H1 (cell line): ENCODE measurements at regions not wholly inside any gene's neighbourhood (a gene's known extent, or its start where the extent isn't known, plus 50 kb on each side); places are given as distances from the start of the nearest gene placed in this dataset.
A peak's percentile ranks its signal among the peaks of the same experiment; 100 is the strongest.

Source experiments
- CTCF ChIA-PET: fragments of 300-600 bp; sonication (Branson Sonifier 250); formaldehyde crosslinking; loops from one replicate; lab custom pipeline; 2021; ENCODE audit not compliant: partially characterized antibody; lab: Charles Lee
- POLR2A ChIA-PET: fragments of 300-600 bp; sonication (Branson Sonifier 250); formaldehyde crosslinking; loops from one replicate; lab custom pipeline; 2021; ENCODE audit warnings: inconsistent platforms; ENCODE audit not compliant: partially characterized antibody; lab: Charles Lee
- DNase-seq, 2 experiments: peaks; one replicate each; pipeline versions ENCODE4 v3.0.0 to v3.0.0-alpha.2; 2010 to 2022; ENCODE audit warnings: low spot score in 2 of 2, low read depth in 1 of 2, mixed read lengths in 1 of 2
- FAIRE-seq: peaks from 2 replicates; lab custom pipeline; 2011; peaks lifted over from hg19 to GRCh38; lab: Jason Lieb, UNC
- H2AFZ ChIP-seq: 2 replicates; pipeline ENCODE4 v1.8.1; 2012; ENCODE audit warnings: low read length, inconsistent platforms
- H2AK5ac ChIP-seq: 2 replicates; pipeline ENCODE4 v1.6.1; 2013; ENCODE audit warnings: low read depth, low read length
- H2BK120ac ChIP-seq: replicated peaks from 2 replicates; pipeline ENCODE3; 2013; ENCODE audit warnings: low read depth, low read length, inconsistent platforms
- H2BK12ac ChIP-seq: 2 replicates; pipeline ENCODE4 v1.6.1; 2013; ENCODE audit warnings: low read depth, low read length
- H2BK15ac ChIP-seq: 2 replicates; pipeline ENCODE4 v1.6.1; 2013; ENCODE audit warnings: low read length
- H2BK20ac ChIP-seq: 2 replicates; pipeline ENCODE4 v1.6.1; 2013; ENCODE audit warnings: low read length
- H2BK5ac ChIP-seq: 2 replicates; pipeline ENCODE4 v1.6.1; 2013; ENCODE audit warnings: low read depth, low read length
- H3K14ac ChIP-seq: 2 replicates; pipeline ENCODE4 v1.6.1; 2013; ENCODE audit warnings: inconsistent platforms; ENCODE audit not compliant: insufficient read length
- H3K18ac ChIP-seq: 2 replicates; pipeline ENCODE4 v1.6.1; 2013; ENCODE audit warnings: low read length; ENCODE audit errors: extremely low read depth
- H3K23ac ChIP-seq: 2 replicates; pipeline ENCODE4 v1.6.1; 2013; ENCODE audit warnings: inconsistent platforms; ENCODE audit not compliant: insufficient read length
- H3K23me2 ChIP-seq: 2 replicates; pipeline ENCODE4 v1.6.1; 2013; ENCODE audit warnings: low read depth, low read length
- H3K27ac ChIP-seq: 2 replicates; pipeline ENCODE4 v1.6.1; 2011; ENCODE audit warnings: low read depth, low read length, inconsistent platforms
- H3K27me3 ChIP-seq, 4 experiments: replicated peaks in 1 of 4; 1 replicate in 1 of 4; 2 replicates in 3 of 4; pipeline versions ENCODE4 v1.6.1 to v1.8.1; 2011 to 2013; ENCODE audit warnings: low read length in 3 of 4, mild to moderate bottlenecking in 3 of 4, inconsistent platforms in 2 of 4, mixed read lengths in 2 of 4, moderate library complexity in 1 of 4; ENCODE audit not compliant: control insufficient read depth in 3 of 4, insufficient read depth in 3 of 4; ENCODE audit errors: extremely low read depth in 1 of 4
- H3K36me3 ChIP-seq, 4 experiments: 2 replicates each; pipeline versions ENCODE4 v1.6.1 to v1.8.1; 2011 to 2013; ENCODE audit warnings: mild to moderate bottlenecking in 4 of 4, low read length in 3 of 4, moderate library complexity in 2 of 4, control low read depth in 1 of 4, inconsistent platforms in 1 of 4; ENCODE audit not compliant: insufficient read depth in 4 of 4, control insufficient read depth in 2 of 4
- H3K4ac ChIP-seq: replicated peaks from 2 replicates; pipeline ENCODE3; 2013; ENCODE audit warnings: low read length, low read depth, mixed read lengths, inconsistent platforms; ENCODE audit not compliant: insufficient read length
- H3K4me1 ChIP-seq, 4 experiments: replicated peaks in 1 of 4; 1 replicate in 1 of 4; 2 replicates in 3 of 4; pipeline versions ENCODE4 v1.6.1 to v1.8.1; 2011 to 2013; ENCODE audit warnings: low read length in 3 of 4, inconsistent platforms in 2 of 4, mixed read lengths in 1 of 4; ENCODE audit not compliant: insufficient read depth in 4 of 4, control insufficient read depth in 3 of 4
- H3K4me2 ChIP-seq, 2 experiments: 2 replicates each; pipeline versions ENCODE4 v1.6.1 to v1.8.1; 2011 to 2013; ENCODE audit warnings: low read depth in 2 of 2, low read length in 2 of 2, control low read depth in 1 of 2, inconsistent platforms in 1 of 2, mild to moderate bottlenecking in 1 of 2; ENCODE audit not compliant: insufficient read depth in 1 of 2
- H3K4me3 ChIP-seq, 4 experiments: fragments of 200-600, 300-600 bp in 1 of 4; sonication (generic), shearing (Covaris generic), sonication (Bioruptor Twin) in 1 of 4; 2 replicates each; pipeline versions ENCODE4 v1.5.1 to v1.8.1; 2011 to 2016; ENCODE audit warnings: low read length in 4 of 4, low read depth in 3 of 4, control low read depth in 2 of 4, inconsistent platforms in 2 of 4, mild to moderate bottlenecking in 2 of 4, mixed read lengths in 1 of 4, moderate library complexity in 1 of 4; ENCODE audit not compliant: insufficient read depth in 2 of 4; ENCODE audit errors: extremely low read depth in 1 of 4
- H3K56ac ChIP-seq: replicated peaks from 2 replicates; pipeline ENCODE3; 2013; ENCODE audit warnings: low read depth, mild to moderate bottlenecking, mixed read lengths, low read length, inconsistent platforms; ENCODE audit not compliant: insufficient read length
- H3K79me1 ChIP-seq: 2 replicates; pipeline ENCODE4 v1.6.1; 2013; ENCODE audit warnings: low read depth, low read length, control low read depth
- H3K79me2 ChIP-seq, 2 experiments: 2 replicates each; pipeline versions ENCODE4 v1.6.1 to v1.8.1; 2012 to 2013; ENCODE audit warnings: low read length in 2 of 2, mild to moderate bottlenecking in 2 of 2, inconsistent platforms in 1 of 2; ENCODE audit not compliant: insufficient read depth in 2 of 2, control insufficient read depth in 1 of 2
- H3K9ac ChIP-seq, 4 experiments: replicated peaks in 1 of 4; 1 replicate in 1 of 4; 2 replicates in 3 of 4; pipeline versions ENCODE4 v1.6.1 to v1.8.1; 2011 to 2013; ENCODE audit warnings: low read depth in 3 of 4, low read length in 3 of 4, control low read depth in 2 of 4, mild to moderate bottlenecking in 2 of 4, moderate library complexity in 2 of 4, inconsistent platforms in 1 of 4; ENCODE audit errors: extremely low read depth in 1 of 4
- H3K9me3 ChIP-seq, 2 experiments: 2 replicates each; pipeline versions ENCODE4 v1.6.1 to v1.8.1; 2012 to 2013; ENCODE audit warnings: mild to moderate bottlenecking in 2 of 2, moderate library complexity in 2 of 2, control low read depth in 1 of 2, inconsistent platforms in 1 of 2, low read depth in 1 of 2, low read length in 1 of 2, mixed read lengths in 1 of 2; ENCODE audit not compliant: insufficient read depth in 2 of 2
- H4K20me1 ChIP-seq, 2 experiments: replicated peaks in 1 of 2; 2 replicates each; pipeline versions ENCODE3 to v1.8.1; 2011 to 2013; ENCODE audit warnings: inconsistent platforms in 2 of 2, low read length in 2 of 2, mild to moderate bottlenecking in 1 of 2; ENCODE audit not compliant: insufficient read depth in 2 of 2, control insufficient read depth in 1 of 2
- H4K5ac ChIP-seq: 2 replicates; pipeline ENCODE4 v1.6.1; 2013; ENCODE audit warnings: low read length, low read depth, mixed read lengths, inconsistent platforms; ENCODE audit not compliant: insufficient read length
- H4K8ac ChIP-seq: 2 replicates; pipeline ENCODE4 v1.8.0; 2013; ENCODE audit warnings: mild to moderate bottlenecking, moderate library complexity, low read length, inconsistent platforms; ENCODE audit not compliant: insufficient read depth; ENCODE audit errors: extremely low read depth
- H4K91ac ChIP-seq: replicated peaks from 2 replicates; pipeline ENCODE3; 2013; ENCODE audit warnings: low read length, mixed read lengths, inconsistent platforms; ENCODE audit not compliant: insufficient read length
- BRCA1 ChIP-seq: IDR thresholded peaks from 2 replicates; pipeline ENCODE4 v1.6.1; 2012; ENCODE audit warnings: low read depth, low read length, improper control_type of control experiment
- CBX5 ChIP-seq: fragments of 300-800, 300-1000 bp; sonication (generic); IDR thresholded peaks from 2 replicates; pipeline ENCODE4 v1.7.1; 2016; ENCODE audit warnings: antibody characterized with exemption, low read length, low read depth
- E2F6 ChIP-seq: IDR thresholded peaks from 2 replicates; pipeline ENCODE4 v1.6.1; 2012; ENCODE audit warnings: inconsistent platforms
- EGR1 ChIP-seq: IDR thresholded peaks from 2 replicates; pipeline ENCODE4 v1.6.1; 2011; ENCODE audit warnings: low read depth, low read length, borderline replicate concordance
- GTF2F1 ChIP-seq: IDR thresholded peaks from 2 replicates; pipeline ENCODE4 v1.6.1; 2012; ENCODE audit warnings: low read depth, low read length, improper control_type of control experiment, borderline replicate concordance
- HDAC2 ChIP-seq, 2 experiments: fragments of 300-600 bp in 1 of 2; sonication (generic) in 1 of 2; IDR thresholded peaks; 2 replicates each; pipeline ENCODE4 v1.6.1; 2011 to 2012; ENCODE audit warnings: low read depth in 2 of 2, low read length in 2 of 2, mild to moderate bottlenecking in 2 of 2, moderate library complexity in 2 of 2, borderline replicate concordance in 1 of 2, inconsistent platforms in 1 of 2
- JUN ChIP-seq: IDR thresholded peaks from 2 replicates; pipeline ENCODE4 v1.6.1; 2011; ENCODE audit warnings: low read depth, mild to moderate bottlenecking, improper control_type of control experiment, low read length
- NRF1 ChIP-seq: IDR thresholded peaks from 2 replicates; pipeline ENCODE4 v1.6.1; 2011; ENCODE audit warnings: mild to moderate bottlenecking, low read depth, low read length, improper control_type of control experiment
- POLR2AphosphoS5 ChIP-seq: IDR thresholded peaks from 2 replicates; pipeline ENCODE4 v1.6.1; 2011; ENCODE audit warnings: low read depth, low read length
- POU5F1 ChIP-seq: IDR thresholded peaks from 2 replicates; pipeline ENCODE4 v1.6.1; 2011; ENCODE audit warnings: low read depth, mild to moderate bottlenecking, low read length, moderate library complexity
- USF2 ChIP-seq: IDR thresholded peaks from 2 replicates; pipeline ENCODE4 v1.6.1; 2011; ENCODE audit warnings: low read length, improper control_type of control experiment
- WGBS, 2 experiments: shearing (Covaris generic) in 1 of 2; methylation state at CpG; one replicate each; pipeline versions ENCODE4 v1.1.6 to v1.1.7; 2013 to 2015; ENCODE audit warnings: low lambda C conversion rate in 2 of 2, mixed read lengths in 2 of 2, inconsistent platforms in 1 of 2, low coverage in 1 of 2, missing lambda C conversion rate in 1 of 2; ENCODE audit not compliant: insufficient replicate concordance in 2 of 2, insufficient coverage in 1 of 2, insufficient read length in 1 of 2; ENCODE audit errors: extremely low coverage in 1 of 2, missing lambda C conversion rate in 1 of 2; 5-methylcytosine and 5-hydroxymethylcytosine counted together

- Histone ChIP-seq H3K9me3 (no peaks in the 10 kb centered on the region), H2AFZ (no peak overlapping the region; the same call in 1 of the 2 replicates), H2BK20ac (no peak overlapping the region), H3K14ac (no peak overlapping the region), H3K18ac (no peak overlapping the region), H4K20me1 (no peaks in the 10 kb centered on the region), H3K4me2 (no peak overlapping the region), H3K79me2 (no peaks in the 10 kb centered on the region), H2BK15ac (no peak overlapping the region), H2BK5ac (no peak overlapping the region), H3K4me3 (no peak overlapping the region), H2BK12ac (no peak overlapping the region), H3K23me2 (no peaks in the 10 kb centered on the region), H3K27ac (no peak overlapping the region), H3K4me1 (no peaks in the 10 kb centered on the region), H3K36me3 (no peaks in the 10 kb centered on the region), H3K27me3 (no peaks in the 10 kb centered on the region), H2BK120ac (no peak overlapping the region), H3K56ac (peak overlapping the region; percentile 40), H2AK5ac (no peak overlapping the region), H3K9ac (no peak overlapping the region), H4K8ac (no peak overlapping the region), H3K4ac (no peak overlapping the region), H4K91ac (no peak overlapping the region), H3K79me1 (no peaks in the 10 kb centered on the region), H4K5ac (no peak overlapping the region), H3K23ac (no peak overlapping the region)
- ChIA-PET POLR2A (no interaction called here), CTCF (no interaction called here)
- 88% methylated on average over 1 of the region's 1 CpG; no CpG with 5 or more reads in 1 of the 2 experiments for WGBS, 2 experiments
- DNase-seq = no peak
- no peak for TF ChIP-seq NRF1
- no peak for TF ChIP-seq CBX5
- no peak for TF ChIP-seq POLR2AphosphoS5
- TF ChIP-seq BRCA1 = no peak
- TF ChIP-seq USF2 = no peak
- TF ChIP-seq GTF2F1 = no peak
- TF ChIP-seq E2F6 = no peak
- TF ChIP-seq EGR1 = no peak
- no peak for TF ChIP-seq HDAC2 (IDR thresholded peaks at IDR 0.05; ENCODE audit: borderline replicate concordance in 1 of 2, low read depth in 2 of 2, low read length in 2 of 2)
- TF ChIP-seq POU5F1 = no peak
- no peak for TF ChIP-seq JUN
- FAIRE-seq = no peak
These were observed 368.0 kb downstream of the GBA3 start for GRCh38 chr4:23060776-23061175.
